Hepatocyte (in vitro differentiated cells): ENCODE measurements at regions not wholly inside any gene's neighbourhood (a gene's known extent, or its start where the extent isn't known, plus 50 kb on each side); places are given as distances from the start of the nearest gene placed in this dataset.
"Not testable (repeated sequence)": the region's sequence is repeated elsewhere in the genome, so short reads cannot be mapped to it uniquely, and the experiment has no call there.

Source experiments
- DNase-seq: peaks from one replicate; pipeline ENCODE4 v3.0.0-alpha.2; 2016; ENCODE audit warnings: low spot score
- H2AFZ ChIP-seq: fragments of 200-600 bp; sonication (generic); 2 replicates; pipeline ENCODE4 v1.6.0; 2016; ENCODE audit warnings: antibody characterized with exemption, mild to moderate bottlenecking
- H3K27ac ChIP-seq: fragments of 200-600 bp; sonication (generic); 2 replicates; pipeline ENCODE4 v1.5.1; 2016; ENCODE audit warnings: mild to moderate bottlenecking
- H3K27me3 ChIP-seq: fragments of 200-600 bp; sonication (generic); 2 replicates; pipeline ENCODE4 v1.6.1; 2016
- H3K36me3 ChIP-seq: fragments of 200-600 bp; sonication (generic); replicated peaks from 2 replicates; pipeline ENCODE4 v1.5.1; 2016; ENCODE audit warnings: low read depth; ENCODE audit not compliant: insufficient read depth
- H3K4me1 ChIP-seq: fragments of 200-600 bp; sonication (generic); 2 replicates; pipeline ENCODE4 v1.5.1; 2016; ENCODE audit warnings: mild to moderate bottlenecking, moderate library complexity; ENCODE audit not compliant: insufficient read depth
- H3K4me2 ChIP-seq: fragments of 200-600 bp; sonication (generic); 2 replicates; pipeline ENCODE4 v1.6.0; 2016
- H3K4me3 ChIP-seq: fragments of 200-600 bp; sonication (generic); 2 replicates; pipeline ENCODE4 v1.5.1; 2016; ENCODE audit warnings: mild to moderate bottlenecking
- H3K79me2 ChIP-seq: fragments of 200-600 bp; sonication (generic); 2 replicates; pipeline ENCODE4 v1.6.0; 2017; ENCODE audit warnings: mild to moderate bottlenecking
- H3K9me2 ChIP-seq: fragments of 200-600 bp; sonication (generic); replicated peaks from 2 replicates; pipeline ENCODE4 v1.6.0; 2017; ENCODE audit warnings: mild to moderate bottlenecking; ENCODE audit not compliant: insufficient read depth
- H3K9me3 ChIP-seq: fragments of 200-600 bp; sonication (generic); 2 replicates; pipeline ENCODE4 v1.5.1; 2016; ENCODE audit warnings: low read depth, mild to moderate bottlenecking
- H4K20me1 ChIP-seq: fragments of 200-600 bp; sonication (generic); 2 replicates; pipeline ENCODE4 v1.6.0; 2016; ENCODE audit warnings: mild to moderate bottlenecking; ENCODE audit not compliant: insufficient read depth, poor library complexity, severe bottlenecking
- CTCF ChIP-seq: fragments of 200-600 bp; sonication (generic); IDR thresholded peaks from 2 replicates; pipeline ENCODE4 v1.5.1; 2016; ENCODE audit warnings: antibody characterized with exemption, mild to moderate bottlenecking; ENCODE audit not compliant: poor library complexity
- EZH2 ChIP-seq: fragments of 200-600 bp; sonication (generic); IDR thresholded peaks from 2 replicates; pipeline ENCODE4 v1.6.1; 2016; ENCODE audit warnings: antibody characterized with exemption, mild to moderate bottlenecking, borderline replicate concordance
- EZH2phosphoT487 ChIP-seq: fragments of 200-600 bp; sonication (generic); IDR thresholded peaks from one replicate; pipeline ENCODE4 v1.6.1; 2018; ENCODE audit warnings: antibody characterized with exemption, mild to moderate bottlenecking, low read depth, moderate library complexity; ENCODE audit not compliant: unreplicated experiment, severe bottlenecking
- WGBS: methylation state at CpG from one replicate; pipeline ENCODE4 v1.1.6; 2016; ENCODE audit warnings: low lambda C conversion rate; ENCODE audit errors: missing lambda C conversion rate; 5-methylcytosine and 5-hydroxymethylcytosine counted together

GRCh38 chr14:37819155-37820015, 224.0 kb downstream of the TTC6 start:
- no peak overlapping the region for H3K4me3 ChIP-seq
- no peaks in the 10 kb centered on the region for H3K9me2 ChIP-seq
- no peak overlapping the region for H3K4me2 ChIP-seq
- no peak for DNase-seq
- no peaks in the 10 kb centered on the region for H3K79me2 ChIP-seq
- no peaks in the 10 kb centered on the region for H3K36me3 ChIP-seq
- H4K20me1 ChIP-seq, result no peaks in the 10 kb centered on the region
- no peak overlapping the region for H3K27ac ChIP-seq
- no peaks in the 10 kb centered on the region for H3K27me3 ChIP-seq
- H3K4me1 ChIP-seq, result no peaks in the 10 kb centered on the region
- TF ChIP-seq EZH2phosphoT487 (no peak), EZH2 (no peak), CTCF (no peak)
- no peak overlapping the region for H2AFZ ChIP-seq
- 80% methylated on average over 8 of the region's 8 CpGs for WGBS
- no peaks in the 10 kb centered on the region for H3K9me3 ChIP-seq

- not testable (repeated sequence) for H3K79me2 ChIP-seq, H3K9me2 ChIP-seq, H3K27ac ChIP-seq, H3K4me3 ChIP-seq, H4K20me1 ChIP-seq, H3K9me3 ChIP-seq, H3K4me2 ChIP-seq, H3K27me3 ChIP-seq, H3K4me1 ChIP-seq, DNase-seq, H3K36me3 ChIP-seq, H2AFZ ChIP-seq
These were observed 225.4 kb downstream of the TTC6 start for GRCh38 chr14:37820810-37821209.

- H3K36me3 ChIP-seq, result no peaks in the 10 kb centered on the region
These were observed 229.7 kb downstream of the TTC6 start for GRCh38 chr14:37824939-37825712.

More at GRCh38 chr14:37824939-37825712, 229.7 kb downstream of the TTC6 start:
- TF ChIP-seq CTCF (no peak), EZH2 (no peak), EZH2phosphoT487 (no peak)
- Histone ChIP-seq H3K79me2 (no peaks in the 10 kb centered on the region), H3K27me3 (no peaks in the 10 kb centered on the region), H3K27ac (no peak overlapping the region), H3K4me2 (no peak overlapping the region), H3K4me1 (no peaks in the 10 kb centered on the region), H3K9me3 (no peaks in the 10 kb centered on the region), H3K4me3 (no peak overlapping the region), H4K20me1 (no peaks in the 10 kb centered on the region), H3K9me2 (no peaks in the 10 kb centered on the region), H2AFZ (no peak overlapping the region)
- no peak for DNase-seq
- WGBS, result 54% methylated on average over 3 of the region's 3 CpGs
